Stimulated activated naive CD8-positive, alpha-beta T cell treated with anti-CD3 and anti-CD28 coated beads, Interleukin-15, Interleukin-2, amounts not matched to agents 100 U/mL and 50 U/mL, for 24 hours (primary cell): ENCODE measurements at regions not wholly inside any gene's neighbourhood (a gene's known extent, or its start where the extent isn't known, plus 50 kb on each side); places are given as distances from the start of the nearest gene placed in this dataset.

Experiments used
- ATAC-seq: fragments of 150-1000 bp; cut with Tn5 transposase; one replicate; pipeline ENCODE4 v1.10.0; 2021
- DNase-seq: peaks from one replicate; pipeline ENCODE4 v3.0.0; 2021

- ATAC-seq (no peak), DNase-seq (no peak)
Observed at GRCh38 chr2:216553482-216554240, 55.0 kb downstream of the RPL37A start.

GRCh38 chr2:216554286-216554685 is 55.6 kb downstream of the RPL37A start:
- ATAC-seq (peak; percentile 62), DNase-seq (no peak)

GRCh38 chr2:216554755-216555154 is 56.1 kb downstream of the RPL37A start:
- ATAC-seq (no peak), DNase-seq (no peak)

- ATAC-seq (no peak), DNase-seq (no peak)
Observed at GRCh38 chr2:216555274-216555673, 56.6 kb downstream of the RPL37A start.

GRCh38 chr2:216556202-216556601 is 57.6 kb downstream of the RPL37A start:
- DNase-seq (no peak), ATAC-seq (no peak)

- ATAC-seq (no peak), DNase-seq (no peak)
Observed at GRCh38 chr2:216557413-216557812, 58.8 kb downstream of the RPL37A start.

- ATAC-seq, result no peak
- DNase-seq, result no peak
Observed at GRCh38 chr2:216557820-216558219, 59.2 kb downstream of the RPL37A start.

GRCh38 chr2:216559625-216560156 is 61.0 kb downstream of the RPL37A start:
- DNase-seq, result no peak
- ATAC-seq, result no peak

- DNase-seq (no peak), ATAC-seq (no peak)
Observed at GRCh38 chr2:216560838-216561270, 62.2 kb downstream of the RPL37A start.

GRCh38 chr2:216562696-216563435 is 64.2 kb downstream of the RPL37A start:
- ATAC-seq, result no peak
- no peak for DNase-seq

GRCh38 chr2:216563646-216564045 is 65.0 kb downstream of the RPL37A start:
- no peak for DNase-seq
- ATAC-seq, result no peak

- ATAC-seq, result no peak
- DNase-seq, result no peak
Observed at GRCh38 chr2:216564611-216565010, 66.0 kb downstream of the RPL37A start.

- DNase-seq, result no peak
- no peak for ATAC-seq
Observed at GRCh38 chr2:216565956-216566355, 67.3 kb upstream of the IGFBP2 start.

- DNase-seq (no peak), ATAC-seq (no peak)
Observed at GRCh38 chr2:216568576-216568975, 64.6 kb upstream of the IGFBP2 start.

- no peak for DNase-seq
- no peak for ATAC-seq
Observed at GRCh38 chr2:216569765-216570164, 63.5 kb upstream of the IGFBP2 start.

GRCh38 chr2:216570357-216570756 is 62.9 kb upstream of the IGFBP2 start:
- DNase-seq (no peak), ATAC-seq (no peak)

- DNase-seq (no peak), ATAC-seq (no peak)
Observed at GRCh38 chr2:216571178-216571908, 61.9 kb upstream of the IGFBP2 start.

- ATAC-seq (no peak), DNase-seq (no peak)
Observed at GRCh38 chr2:216571909-216572513, 61.2 kb upstream of the IGFBP2 start.

GRCh38 chr2:216572582-216573578 is 60.3 kb upstream of the IGFBP2 start:
- DNase-seq, result no peak
- no peak for ATAC-seq

GRCh38 chr2:216574046-216574445 is 59.2 kb upstream of the IGFBP2 start:
- ATAC-seq (no peak), DNase-seq (no peak)

- DNase-seq, result no peak
- ATAC-seq, result no peak
Observed at GRCh38 chr2:216574586-216574985, 58.6 kb upstream of the IGFBP2 start.
